A549 (cell line): ENCODE measurements at regions not wholly inside any gene's neighbourhood (a gene's known extent, or its start where the extent isn't known, plus 50 kb on each side); places are given as distances from the start of the nearest gene placed in this dataset.

ENCODE experiments used
- ATAC-seq, 2 experiments: fragments of 200-7000 bp in 1 of 2; fragments of >200 bp in 1 of 2; cut with Nextera tagmentation in 1 of 2; cut with Tn5 transposase in 1 of 2; 3 replicates each; pipeline versions ENCODE4 v1.8.0 to v1.9.1; 2018 to 2020; ENCODE audit warnings: mild to moderate bottlenecking in 1 of 2, moderate library complexity in 1 of 2
- CTCF ChIA-PET: fragments of 300-600 bp; sonication (Branson Sonifier 250); formaldehyde crosslinking; extraction: SDS; loops from one replicate; lab custom pipeline; 2021; ENCODE audit warnings: antibody characterized with exemption, inconsistent platforms; lab: Yijun Ruan, JAX
- POLR2A ChIA-PET: fragments of 350-600 bp; formaldehyde crosslinking; extraction: SDS; loops from one replicate; lab custom pipeline; 2021; ENCODE audit warnings: antibody characterized with exemption, inconsistent platforms; lab: Yijun Ruan, JAX
- DNase-seq, 2 experiments: peaks; one replicate each; pipeline versions ENCODE4 v3.0.0 to v3.0.0-alpha.2; 2011 to 2016; ENCODE audit warnings: low read depth in 1 of 2, low spot score in 1 of 2
- FAIRE-seq: peaks from 2 replicates; lab custom pipeline; 2011; peaks lifted over from hg19 to GRCh38; lab: Jason Lieb, UNC
- H3K27ac ChIP-seq, 2 experiments: fragments of >200 bp; sonication (Bioruptor Twin); formaldehyde crosslinking; 3 replicates each; pipeline ENCODE4 v1.5.1; 2016 to 2017
- H3K4me1 ChIP-seq: fragments of >200 bp; sonication (Bioruptor Twin); formaldehyde crosslinking; 3 replicates; pipeline ENCODE4 v1.6.1; 2016
- H3K4me2 ChIP-seq: fragments of >200 bp; sonication (Bioruptor Twin); formaldehyde crosslinking; 3 replicates; pipeline ENCODE4 v1.6.1; 2016
- H3K4me3 ChIP-seq: fragments of >200 bp; sonication (Bioruptor Twin); formaldehyde crosslinking; 3 replicates; pipeline ENCODE4 v1.5.1; 2016
- H3K9me3 ChIP-seq: fragments of >200 bp; sonication (Bioruptor Twin); formaldehyde crosslinking; 3 replicates; pipeline ENCODE4 v1.6.1; 2016
- BCL3 ChIP-seq: fragments of >200 bp; sonication (Bioruptor Twin); formaldehyde crosslinking; IDR thresholded peaks from 3 replicates; pipeline ENCODE4 v1.6.1; 2016
- CBX2 ChIP-seq: fragments of 200-600 bp; sonication (generic); IDR thresholded peaks from 2 replicates; pipeline ENCODE4 v1.6.1; 2016; ENCODE audit warnings: low read depth, mild to moderate bottlenecking, borderline replicate concordance
- CBX8 ChIP-seq: fragments of 200-600 bp; sonication (generic); IDR thresholded peaks from 2 replicates; pipeline ENCODE4 v1.6.1; 2016
- CHD2 ChIP-seq: fragments of 150-350 bp; IDR thresholded peaks from 2 replicates; pipeline ENCODE4 v1.6.1; 2014; ENCODE audit warnings: low read length; ENCODE audit not compliant: partially characterized antibody
- E2F6 ChIP-seq: IDR thresholded peaks from 2 replicates; pipeline ENCODE4 v1.6.1; 2012; ENCODE audit warnings: low read depth, borderline replicate concordance
- ESRRA ChIP-seq: fragments of 150-350 bp; IDR thresholded peaks from 2 replicates; pipeline ENCODE4 v1.6.1; 2014; ENCODE audit warnings: mild to moderate bottlenecking, low read length, borderline replicate concordance
- FOSB ChIP-seq: fragments of 250-450 bp; sonication (Bioruptor Pico); IDR thresholded peaks from 2 replicates; pipeline ENCODE4 v1.5.0; 2020; ENCODE audit warnings: mild to moderate bottlenecking, moderate library complexity
- FOSL2 ChIP-seq, 2 experiments: fragments of 450-650 bp in 1 of 2; fragments of >200 bp in 1 of 2; sonication (Bioruptor Twin) in 1 of 2; formaldehyde crosslinking; IDR thresholded peaks; 2 replicates each; pipeline versions ENCODE4 v1.5.0 to v1.6.1; 2016 to 2020; ENCODE audit warnings: mild to moderate bottlenecking in 1 of 2, moderate library complexity in 1 of 2
- HES2 ChIP-seq: fragments of >200 bp; sonication (Bioruptor Twin); formaldehyde crosslinking; IDR thresholded peaks from 2 replicates; pipeline ENCODE4 v1.6.1; 2016
- HOXB5 ChIP-seq: fragments of 250-450 bp; sonication (Bioruptor Pico); IDR thresholded peaks from 2 replicates; pipeline ENCODE4 v1.5.0; 2020; ENCODE audit warnings: mild to moderate bottlenecking, moderate library complexity
- JUN ChIP-seq, 2 experiments: fragments of >200 bp; sonication (Bioruptor Twin); formaldehyde crosslinking; IDR thresholded peaks; 2 replicates in 1 of 2; 3 replicates in 1 of 2; pipeline ENCODE4 v1.6.1; 2016 to 2017
- JUNB ChIP-seq: fragments of >200 bp; sonication (Bioruptor Twin); formaldehyde crosslinking; IDR thresholded peaks from 2 replicates; pipeline ENCODE4 v1.6.1; 2016
- KDM1A ChIP-seq: fragments of 200-600 bp; sonication (generic); IDR thresholded peaks from 2 replicates; pipeline ENCODE4 v1.6.1; 2016; ENCODE audit warnings: low read depth, mild to moderate bottlenecking
- NPAS2 ChIP-seq: fragments of 250-450 bp; sonication (Bioruptor Pico); IDR thresholded peaks from 2 replicates; pipeline ENCODE4 v1.8.0; 2022; ENCODE audit warnings: mild to moderate bottlenecking, moderate library complexity, borderline replicate concordance
- NR3C1 ChIP-seq: fragments of >200 bp; sonication (Bioruptor Twin); formaldehyde crosslinking; IDR thresholded peaks from 3 replicates; pipeline ENCODE4 v1.6.1; 2017
- PBX3 ChIP-seq: IDR thresholded peaks from 2 replicates; pipeline ENCODE4 v1.6.1; 2012
- POLR2A ChIP-seq: IDR thresholded peaks from 2 replicates; pipeline ENCODE4 v1.6.1; 2012; ENCODE audit warnings: mild to moderate bottlenecking, low read length
- RAD21 ChIP-seq, 2 experiments: fragments of >200 bp in 1 of 2; sonication (Bioruptor Twin) in 1 of 2; formaldehyde crosslinking in 1 of 2; IDR thresholded peaks in 1 of 2; conservative IDR thresholded peaks in 1 of 2; 2 replicates in 1 of 2; 3 replicates in 1 of 2; pipeline ENCODE4 v1.6.1; 2012 to 2018; ENCODE audit warnings: inconsistent platforms in 1 of 2
- RCOR1 ChIP-seq: fragments of 150-350 bp; IDR thresholded peaks from 2 replicates; pipeline ENCODE4 v1.6.1; 2014; ENCODE audit warnings: antibody characterized with exemption, low read length, low read depth
- RFX5 ChIP-seq: fragments of 450-650 bp; IDR thresholded peaks from 2 replicates; pipeline ENCODE4 v1.7.1; 2014; ENCODE audit warnings: antibody characterized with exemption, mild to moderate bottlenecking, moderate library complexity
- RNF2 ChIP-seq: fragments of 200-600 bp; sonication (generic); IDR thresholded peaks from 2 replicates; pipeline ENCODE4 v1.6.1; 2016; ENCODE audit warnings: low read depth, mild to moderate bottlenecking, antibody characterized with exemption, moderate library complexity, borderline replicate concordance
- TFCP2L1 ChIP-seq: fragments of 250-450 bp; sonication (Bioruptor Pico); IDR thresholded peaks from 2 replicates; pipeline ENCODE4 v1.5.0; 2021; ENCODE audit warnings: mild to moderate bottlenecking
- USF2 ChIP-seq: fragments of 450-650 bp; IDR thresholded peaks from 2 replicates; pipeline ENCODE4 v1.6.1; 2014; ENCODE audit warnings: antibody characterized with exemption
- ZC3H11A ChIP-seq: fragments of 450-650 bp; IDR thresholded peaks from 2 replicates; pipeline ENCODE4 v1.6.1; 2014; ENCODE audit warnings: antibody characterized with exemption, mild to moderate bottlenecking
- ZFP36 ChIP-seq: fragments of 450-650 bp; IDR thresholded peaks from 2 replicates; pipeline ENCODE4 v1.6.1; 2014; ENCODE audit warnings: borderline replicate concordance; ENCODE audit not compliant: partially characterized antibody
- ZNF302 ChIP-seq: fragments of 250-450 bp; sonication (Bioruptor Pico); IDR thresholded peaks from 2 replicates; pipeline ENCODE4 v1.9.0; 2021; ENCODE audit warnings: inconsistent platforms, mild to moderate bottlenecking, moderate library complexity
- WGBS: methylation state at CpG from one replicate; pipeline ENCODE4 v1.1.6; 2017; ENCODE audit errors: missing lambda C conversion rate; 5-methylcytosine and 5-hydroxymethylcytosine counted together
- TF ChIP-seq, protein P1 (sequence below): fragments of >200 bp; sonication (Bioruptor Twin); formaldehyde crosslinking; IDR thresholded peaks from 3 replicates; pipeline ENCODE4 v1.5.1; 2016

- ChIA-PET CTCF (no interaction called here), POLR2A (no interaction called here)
- Histone ChIP-seq H3K4me2 (no peak overlapping the region), H3K27ac (no peak overlapping the region), H3K9me3 (no peaks in the 10 kb centered on the region), H3K4me3 (no peak overlapping the region), H3K4me1 (peaks cover 10% of the 10 kb centered on the region; the same call in 2 of the 3 replicates)
- FAIRE-seq (no peak), ATAC-seq (no peak), DNase-seq (no peak)
- WGBS, result 34% methylated on average over 5 of the region's 8 CpGs
- no peak for TF ChIP-seq RCOR1
- TF ChIP-seq ESRRA, result no peak
- no peak for TF ChIP-seq FOSB
- TF ChIP-seq HOXB5 (CRISPR knock-in tag), result no peak
- TF ChIP-seq USF2, result no peak
- no peak for TF ChIP-seq NPAS2 (CRISPR knock-in tag)
Measured at GRCh38 chr3:13239467-13239760, 166.2 kb upstream of the IQSEC1 start.

DNA sequence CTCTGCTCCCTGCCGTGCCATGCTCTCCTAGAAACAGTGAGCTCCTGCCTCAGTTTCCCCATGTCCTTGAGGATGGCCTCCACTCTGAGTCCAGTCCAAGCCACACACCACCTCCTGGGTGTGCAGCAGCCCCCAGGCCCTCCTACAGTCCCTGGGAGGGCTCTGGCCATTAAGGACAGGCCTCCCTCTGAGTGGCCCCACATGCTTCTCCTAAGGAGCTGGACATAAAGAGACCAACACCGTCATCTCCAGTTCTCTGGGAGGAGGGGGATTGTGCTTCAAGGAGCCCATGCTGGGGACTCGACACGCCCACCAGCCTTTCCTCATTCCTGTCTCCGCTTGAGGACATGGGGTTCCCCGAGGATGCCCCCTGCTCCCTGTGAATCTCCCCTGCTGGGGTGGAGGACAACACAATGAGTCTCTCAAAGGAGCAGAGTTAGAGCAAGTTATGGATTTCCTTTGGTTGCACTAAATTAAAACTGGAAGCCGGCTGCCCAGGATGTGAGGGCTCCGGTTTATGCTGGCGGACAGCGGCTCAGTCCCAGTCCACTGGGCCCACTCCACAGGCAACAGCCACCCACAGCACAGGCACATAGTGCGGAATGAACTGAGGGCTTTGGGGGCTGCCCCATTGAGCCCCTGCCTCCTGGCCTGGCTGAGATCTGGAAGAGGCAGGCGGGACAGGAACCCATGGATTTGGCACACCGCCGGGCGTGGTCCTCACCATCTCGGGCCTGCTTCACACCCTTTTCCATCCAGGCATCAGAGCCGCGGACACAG, 165.6 kb upstream of the IQSEC1 start:
- 89% methylated on average over 18 of the region's 18 CpGs for WGBS
- FAIRE-seq (no peak), ATAC-seq (no peak), DNase-seq (no peak)
- Histone ChIP-seq H3K4me1 (peaks cover 10% of the 10 kb centered on the region; the same call in 2 of the 3 replicates), H3K4me2 (no peak overlapping the region), H3K4me3 (no peak overlapping the region), H3K9me3 (no peaks in the 10 kb centered on the region), H3K27ac (no peak overlapping the region)
- CTCF ChIA-PET, result interaction anchor here (1.2 kb wide), 1 partner anchor 147 kb away, joined by 3 read pairs; no protein-coding TSS in a partner anchor
- POLR2A ChIA-PET, result no interaction called here
- no peak for TF ChIP-seq JUN (IDR thresholded peaks at IDR 0.05)
- TF ChIP-seq HES2, result no peak
- no peak for TF ChIP-seq CBX8
- no peak for TF ChIP-seq CHD2
- no peak for TF ChIP-seq HOXB5 (CRISPR knock-in tag)
- no peak for TF ChIP-seq ESRRA
- TF ChIP-seq CBX2, result no peak
- TF ChIP-seq, protein P1, sequence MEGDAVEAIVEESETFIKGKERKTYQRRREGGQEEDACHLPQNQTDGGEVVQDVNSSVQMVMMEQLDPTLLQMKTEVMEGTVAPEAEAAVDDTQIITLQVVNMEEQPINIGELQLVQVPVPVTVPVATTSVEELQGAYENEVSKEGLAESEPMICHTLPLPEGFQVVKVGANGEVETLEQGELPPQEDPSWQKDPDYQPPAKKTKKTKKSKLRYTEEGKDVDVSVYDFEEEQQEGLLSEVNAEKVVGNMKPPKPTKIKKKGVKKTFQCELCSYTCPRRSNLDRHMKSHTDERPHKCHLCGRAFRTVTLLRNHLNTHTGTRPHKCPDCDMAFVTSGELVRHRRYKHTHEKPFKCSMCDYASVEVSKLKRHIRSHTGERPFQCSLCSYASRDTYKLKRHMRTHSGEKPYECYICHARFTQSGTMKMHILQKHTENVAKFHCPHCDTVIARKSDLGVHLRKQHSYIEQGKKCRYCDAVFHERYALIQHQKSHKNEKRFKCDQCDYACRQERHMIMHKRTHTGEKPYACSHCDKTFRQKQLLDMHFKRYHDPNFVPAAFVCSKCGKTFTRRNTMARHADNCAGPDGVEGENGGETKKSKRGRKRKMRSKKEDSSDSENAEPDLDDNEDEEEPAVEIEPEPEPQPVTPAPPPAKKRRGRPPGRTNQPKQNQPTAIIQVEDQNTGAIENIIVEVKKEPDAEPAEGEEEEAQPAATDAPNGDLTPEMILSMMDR, result no peak
- no peak for TF ChIP-seq ZFP36
- no peak for TF ChIP-seq FOSL2 (IDR thresholded peaks at IDR 0.05)
- TF ChIP-seq FOSL2 (CRISPR knock-in tag; IDR thresholded peaks at IDR 0.05), result no peak

DNA sequence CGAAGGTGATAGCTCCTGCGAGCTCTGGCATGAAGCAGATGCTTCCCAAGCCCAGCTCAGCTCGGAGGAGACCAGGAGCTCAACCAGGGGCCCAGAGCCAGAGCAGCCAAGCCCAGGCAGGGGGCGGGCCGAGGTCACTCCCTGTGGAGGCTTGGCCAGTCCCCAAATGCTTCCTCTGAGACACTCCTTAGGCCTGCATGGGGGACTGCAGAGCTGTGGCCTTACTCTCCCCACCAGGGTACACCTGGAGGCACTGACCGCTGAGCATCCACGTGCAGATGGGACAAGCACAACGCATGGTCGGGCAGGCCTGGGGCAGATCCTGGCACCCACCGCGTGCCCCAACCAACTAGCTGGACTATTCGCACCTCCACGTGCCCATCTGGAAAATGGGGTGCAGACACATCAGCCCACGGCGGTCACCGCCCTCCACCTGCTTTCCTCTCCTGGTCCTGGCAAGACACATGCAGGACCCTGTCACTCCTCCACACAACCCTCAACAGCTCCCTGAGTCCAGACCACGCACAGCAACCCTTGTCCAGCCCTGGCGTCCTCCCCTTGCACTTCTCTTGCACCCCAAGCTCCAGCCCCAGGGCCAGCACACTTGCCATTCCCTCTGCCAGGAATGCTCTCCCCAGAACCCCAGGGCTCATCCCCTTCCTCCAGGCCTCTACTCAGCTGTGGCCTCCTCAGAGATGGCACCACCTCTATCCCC, 164.7 kb upstream of the IQSEC1 start:
- no peak for FAIRE-seq
- ATAC-seq, result no peak
- Histone ChIP-seq H3K4me1 (peaks cover 10% of the 10 kb centered on the region; the same call in 2 of the 3 replicates), H3K4me2 (no peak overlapping the region), H3K27ac (no peak overlapping the region), H3K4me3 (no peak overlapping the region), H3K9me3 (no peaks in the 10 kb centered on the region)
- ChIA-PET CTCF (interaction anchor here (0.6 to 1.2 kb wide), 2 partner anchors 146 to 589 kb away, joined by 3 read pairs; no protein-coding TSS in a partner anchor), POLR2A (no interaction called here)
- 92% methylated on average over 11 of the region's 18 CpGs for WGBS
- no peak for DNase-seq
- TF ChIP-seq ZC3H11A (no peak), PBX3 (no peak), NR3C1 (no peak), ESRRA (no peak), JUNB (no peak), E2F6 (no peak), RNF2 (no peak), USF2 (no peak), RFX5 (no peak), RAD21 (conservative IDR thresholded peaks at IDR 0.05 in 1 of 2, IDR thresholded peaks at IDR 0.05 in 1 of 2) (no peak), KDM1A (no peak), ZNF302 (no peak), TFCP2L1 (no peak), POLR2A (no peak), BCL3 (no peak)
